ENCODE measurements at regions not wholly inside any gene's neighbourhood (a gene's known extent, or its start where the extent isn't known, plus 50 kb on each side); places are given as distances from the start of the nearest gene placed in this dataset.

DNA sequence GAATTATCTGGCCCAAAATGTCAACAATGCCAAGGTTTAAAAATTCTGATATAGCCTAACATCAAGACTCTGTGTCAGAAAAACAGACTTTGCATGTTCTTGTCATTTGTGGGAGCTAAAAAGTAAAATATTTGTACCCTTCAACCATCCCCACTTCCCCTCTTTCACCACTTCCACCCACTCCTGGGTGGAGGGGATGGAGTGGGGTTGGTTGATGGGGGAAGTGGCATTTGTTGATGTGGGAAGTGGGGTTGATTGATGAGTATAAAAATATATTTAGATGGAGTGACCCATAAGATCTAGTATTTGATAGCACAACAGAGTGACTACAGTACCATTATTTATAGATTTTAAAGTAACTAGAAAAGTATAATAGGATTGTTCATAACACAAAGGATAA lies 55.0 kb upstream of the C9orf72 start:
- no peak for TF ChIP-seq CTCF (conservative IDR thresholded peaks at IDR 0.05)

More for the DNA sequence above, 55.0 kb upstream of the C9orf72 start:
- Histone ChIP-seq H3K4me2 (ENCODE audit: insufficient read depth, insufficient read length, low read length) (no peak overlapping the region), H3K56ac (ENCODE audit: insufficient read length, low read depth, low read length) (no peak overlapping the region), H2BK20ac (ENCODE audit: low read depth, low read length, poor library complexity, severe bottlenecking) (no peak overlapping the region), H3K27me3 (ENCODE audit: insufficient read depth, low read length) (no peaks in the 10 kb centered on the region), H2AK5ac (ENCODE audit: insufficient read length, low read length) (no peak overlapping the region), H3K23ac (ENCODE audit: insufficient read length, low read depth, low read length) (no peak overlapping the region), H3K4me1 (ENCODE audit: insufficient read depth, low read length) (0 out of 2 replicates have a peak, but pooled peaks cover 3% of the 10 kb centered on the region), H2BK120ac (ENCODE audit: low read depth, low read length, poor library complexity, severe bottlenecking) (no peak overlapping the region), H2AFZ (ENCODE audit: low read length) (no peak overlapping the region), H3K9ac (ENCODE audit: extremely low read depth, insufficient read length, low read length) (no peak overlapping the region), H2BK12ac (ENCODE audit: insufficient read length, low read depth, low read length) (no peak overlapping the region), H3K9me3 (ENCODE audit: control insufficient read depth, low read depth, low read length) (no peaks in the 10 kb centered on the region), H4K5ac (ENCODE audit: insufficient read length, low read depth, low read length) (no peak overlapping the region), H3K18ac (ENCODE audit: insufficient read length, low read depth, low read length) (no peak overlapping the region), H3K27ac (ENCODE audit: insufficient read length, low read depth, low read length) (no peak overlapping the region), H4K20me1 (ENCODE audit: control insufficient read depth, insufficient read depth, insufficient read length) (no peaks in the 10 kb centered on the region), H3K14ac (ENCODE audit: insufficient read depth, low read length) (no peak overlapping the region), H3K4ac (ENCODE audit: low read depth, low read length) (no peak overlapping the region), H2BK15ac (ENCODE audit: low read depth, low read length) (no peak overlapping the region), H4K8ac (replicated peaks; ENCODE audit: insufficient read length, low read depth, low read length) (no peak overlapping the region), H2BK5ac (ENCODE audit: insufficient read length, low read length) (no peak overlapping the region), H4K91ac (ENCODE audit: insufficient read length, low read depth, low read length) (no peak overlapping the region), H3T11ph (ENCODE audit: low read length) (no peak overlapping the region), H3K23me2 (ENCODE audit: insufficient read length, low read depth, low read length, poor library complexity, severe bottlenecking) (no peaks in the 10 kb centered on the region), H3K79me2 (ENCODE audit: insufficient read depth, low read length) (no peaks in the 10 kb centered on the region), H3K79me1 (ENCODE audit: insufficient read depth, low read depth, low read length, poor library complexity, severe bottlenecking) (no peaks in the 10 kb centered on the region)
- Mint-ChIP-seq H3K27ac (no peak overlapping the region), H3K27me3 (ENCODE audit: low read depth) (peaks cover 5% of the 10 kb centered on the region), H3K4me1 (peaks cover 14 to 19% of the 10 kb centered on the region in 2 experiments), H3K4me3 (no peak overlapping the region), H3K9me3 (no peaks in the 10 kb centered on the region; a peak in 1 of 5 replicates), H3K36me3 (ENCODE audit: insufficient read depth in 1 of 3, low read depth in 3 of 3) (peaks cover 0 to 4% (median 0%) of the 10 kb centered on the region in 3 experiments; a peak in 1 of 7 replicates)
- no peak for DNase-seq

Measured in H9 (cell line).